MM.1S (cell line): ENCODE measurements at regions not wholly inside any gene's neighbourhood (a gene's known extent, or its start where the extent isn't known, plus 50 kb on each side); places are given as distances from the start of the nearest gene placed in this dataset.

Experiments
- DNase-seq: peaks from one replicate; pipeline ENCODE4 v3.0.0-alpha.2; 2015
- H2AFZ ChIP-seq: fragments of 300-600 bp; sonication (generic); 2 replicates; pipeline ENCODE4 v1.6.0; 2016; ENCODE audit warnings: antibody characterized with exemption, low read length
- H3F3A ChIP-seq: fragments of 300-600 bp; sonication (generic); 2 replicates; pipeline ENCODE4 v1.6.1; 2016; ENCODE audit warnings: mild to moderate bottlenecking, antibody characterized with exemption, low read length, moderate library complexity, mixed read lengths; ENCODE audit not compliant: insufficient read depth
- H3K27ac ChIP-seq: fragments of 300-600 bp; sonication (generic); 2 replicates; pipeline ENCODE4 v1.5.1; 2016; ENCODE audit warnings: mild to moderate bottlenecking, low read length
- H3K27me3 ChIP-seq: fragments of 300-600 bp; sonication (generic); replicated peaks from 2 replicates; pipeline ENCODE4 v1.6.0; 2016; ENCODE audit warnings: low read length; ENCODE audit not compliant: insufficient read depth
- H3K36me3 ChIP-seq: fragments of 300-600 bp; sonication (generic); replicated peaks from 2 replicates; pipeline ENCODE4 v1.6.1; 2016; ENCODE audit warnings: mild to moderate bottlenecking, low read length, mixed read lengths; ENCODE audit not compliant: insufficient read depth
- H3K4me1 ChIP-seq: fragments of 300-600 bp; sonication (generic); 2 replicates; pipeline ENCODE4 v1.6.1; 2016; ENCODE audit warnings: low read length, mixed read lengths
- H3K4me2 ChIP-seq: fragments of 300-600 bp; sonication (generic); 2 replicates; pipeline ENCODE4 v1.6.0; 2016; ENCODE audit warnings: low read depth, low read length
- H3K4me3 ChIP-seq: fragments of 300-600 bp; sonication (generic); 2 replicates; pipeline ENCODE4 v1.5.1; 2016; ENCODE audit warnings: low read length, mixed read lengths
- H3K79me2 ChIP-seq: fragments of 300-600 bp; sonication (generic); 2 replicates; pipeline ENCODE4 v1.6.1; 2016; ENCODE audit warnings: mixed run types, low read length, mixed read lengths
- H3K9ac ChIP-seq: fragments of 300-600 bp; sonication (generic); 2 replicates; pipeline ENCODE4 v1.6.1; 2016; ENCODE audit warnings: low read length, mixed read lengths
- H3K9me2 ChIP-seq: fragments of 300-600 bp; sonication (generic); replicated peaks from 2 replicates; pipeline ENCODE4 v1.6.1; 2016; ENCODE audit warnings: mild to moderate bottlenecking, low read length, mixed read lengths; ENCODE audit not compliant: insufficient read depth
- H3K9me3 ChIP-seq: fragments of 300-600 bp; sonication (generic); replicated peaks from 2 replicates; pipeline ENCODE4 v1.6.1; 2016; ENCODE audit warnings: mild to moderate bottlenecking, low read length, mixed read lengths; ENCODE audit not compliant: insufficient read depth
- H4K20me1 ChIP-seq: fragments of 300-600 bp; sonication (generic); 2 replicates; pipeline ENCODE4 v1.6.1; 2016; ENCODE audit warnings: mild to moderate bottlenecking, low read length, moderate library complexity, mixed read lengths; ENCODE audit not compliant: insufficient read depth
- CTCF ChIP-seq: fragments of 300-600 bp; sonication (generic); IDR thresholded peaks from 2 replicates; pipeline ENCODE4 v1.5.1; 2016; ENCODE audit warnings: antibody characterized with exemption, low read length, mixed read lengths
- EZH2 ChIP-seq: fragments of 300-600 bp; sonication (generic); optimal IDR thresholded peaks from 2 replicates; pipeline ENCODE3; 2017; ENCODE audit warnings: low read depth, mild to moderate bottlenecking, antibody characterized with exemption, low read length, mixed read lengths
- EZH2phosphoT487 ChIP-seq: fragments of 300-600 bp; sonication (generic); IDR thresholded peaks from 2 replicates; pipeline ENCODE4 v1.6.1; 2018; ENCODE audit warnings: antibody characterized with exemption, low read length

GRCh38 chr13:40243982-40244381 is 422.5 kb downstream of the FOXO1 start:
- Histone ChIP-seq H3K27me3 (no peaks in the 10 kb centered on the region), H3K9me2 (no peaks in the 10 kb centered on the region), H3K4me3 (no peak overlapping the region), H3K9ac (no peak overlapping the region), H3K36me3 (no peaks in the 10 kb centered on the region), H3K79me2 (no peaks in the 10 kb centered on the region), H2AFZ (no peak overlapping the region), H3F3A (no peaks in the 10 kb centered on the region), H4K20me1 (no peaks in the 10 kb centered on the region), H3K4me2 (no peak overlapping the region), H3K9me3 (no peaks in the 10 kb centered on the region), H3K4me1 (no peaks in the 10 kb centered on the region), H3K27ac (no peak overlapping the region)
- no peak for DNase-seq
- no peak for TF ChIP-seq CTCF
- no peak for TF ChIP-seq EZH2phosphoT487
- TF ChIP-seq EZH2 = no peak

- Histone ChIP-seq H4K20me1 (no peaks in the 10 kb centered on the region), H3K4me2 (no peak overlapping the region), H3K4me1 (no peaks in the 10 kb centered on the region), H3F3A (no peaks in the 10 kb centered on the region), H3K9ac (no peak overlapping the region), H3K4me3 (no peak overlapping the region), H3K36me3 (no peaks in the 10 kb centered on the region), H3K9me2 (no peaks in the 10 kb centered on the region), H3K27ac (no peak overlapping the region), H3K79me2 (no peaks in the 10 kb centered on the region), H3K9me3 (no peaks in the 10 kb centered on the region), H2AFZ (no peak overlapping the region), H3K27me3 (no peaks in the 10 kb centered on the region)
- no peak for TF ChIP-seq CTCF
- no peak for TF ChIP-seq EZH2
- TF ChIP-seq EZH2phosphoT487 = no peak
- DNase-seq = no peak
These were observed 420.9 kb downstream of the FOXO1 start for GRCh38 chr13:40245567-40245966.

DNA sequence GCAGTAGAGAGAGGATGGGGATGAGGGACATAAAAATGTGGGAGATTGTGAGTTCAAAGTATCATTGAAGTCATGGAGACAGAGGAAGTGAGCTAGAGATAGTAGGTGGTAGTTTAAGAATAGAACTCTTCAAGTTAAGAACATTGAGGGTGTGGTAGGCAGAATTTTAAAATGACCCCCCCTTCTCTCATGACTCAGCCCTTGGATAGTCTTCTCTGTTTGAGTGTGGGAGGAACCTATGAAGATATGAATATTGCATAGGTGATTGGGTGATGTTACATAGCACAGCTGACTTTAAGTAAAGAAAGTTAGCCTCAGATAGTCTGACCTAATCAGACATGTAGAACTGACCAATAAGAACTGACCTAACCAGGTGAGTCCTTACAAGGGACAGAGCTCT is 418.6 kb downstream of the FOXO1 start:
- no peak overlapping the region for H3K9ac ChIP-seq

More for the DNA sequence above, 418.6 kb downstream of the FOXO1 start:
- no peak overlapping the region for H3K4me2 ChIP-seq
- H3K4me3 ChIP-seq = no peak overlapping the region
- no peaks in the 10 kb centered on the region for H4K20me1 ChIP-seq
- H3K79me2 ChIP-seq = no peaks in the 10 kb centered on the region
- H3F3A ChIP-seq = no peaks in the 10 kb centered on the region
- H3K9me3 ChIP-seq = no peaks in the 10 kb centered on the region
- DNase-seq = no peak
- no peaks in the 10 kb centered on the region for H3K27me3 ChIP-seq
- no peaks in the 10 kb centered on the region for H3K4me1 ChIP-seq
- TF ChIP-seq CTCF (no peak), EZH2 (no peak), EZH2phosphoT487 (no peak)
- no peaks in the 10 kb centered on the region for H3K36me3 ChIP-seq
- H2AFZ ChIP-seq = no peak overlapping the region
- H3K9me2 ChIP-seq = no peaks in the 10 kb centered on the region
- no peak overlapping the region for H3K27ac ChIP-seq
